NCI-H446 (cell line): ENCODE measurements at regions not wholly inside any gene's neighbourhood (a gene's known extent, or its start where the extent isn't known, plus 50 kb on each side); places are given as distances from the start of the nearest gene placed in this dataset.

Source experiments
- DNase-seq, 2 experiments: peaks; one replicate each; lab custom pipeline; 2025; lab: John Stamatoyannopoulos, UW

DNA sequence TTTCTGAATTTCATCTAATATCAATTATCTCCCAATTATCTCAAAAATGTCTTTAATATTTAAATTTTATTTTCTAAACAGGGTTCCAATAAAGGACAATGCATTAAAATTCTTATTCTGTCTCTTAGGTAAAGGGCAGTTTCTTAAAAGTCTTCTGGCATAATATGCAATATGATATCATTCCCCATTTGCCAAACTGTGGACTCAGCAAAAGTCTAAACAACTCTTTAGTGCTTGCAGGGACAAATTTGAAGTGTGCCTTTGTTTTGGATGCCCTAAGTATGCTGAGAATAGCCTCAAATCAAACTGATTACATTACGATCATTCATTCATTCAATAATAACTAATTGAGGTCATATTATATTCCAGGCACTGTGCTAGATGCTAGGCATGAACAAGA lies 281.0 kb upstream of the KIRREL3 start:
- no peak for DNase-seq

- no peak for DNase-seq
Measured at GRCh38 chr11:127275774-127276173, 275.2 kb upstream of the KIRREL3 start.

DNA sequence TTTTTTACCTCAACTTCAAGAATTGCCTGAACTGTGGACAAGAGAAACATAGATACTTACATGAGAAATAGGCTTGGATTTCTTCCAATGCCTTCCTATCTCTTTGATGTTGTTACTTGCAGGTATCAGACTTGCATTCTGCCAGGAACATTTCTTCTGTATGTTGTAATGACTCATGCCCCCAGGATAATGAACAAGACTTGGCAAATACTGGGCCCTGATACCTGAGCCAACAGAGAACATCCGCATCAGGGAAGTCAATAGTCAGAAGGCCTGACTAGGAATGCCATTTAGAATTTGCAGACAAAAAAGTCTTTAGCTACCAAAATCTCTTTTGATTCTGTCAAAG lies 273.7 kb upstream of the KIRREL3 start:
- no peak for DNase-seq

- DNase-seq, result no peak
Measured at GRCh38 chr11:127273593-127274327, 273.2 kb upstream of the KIRREL3 start.

GRCh38 chr11:127270851-127271250 lies 270.3 kb upstream of the KIRREL3 start:
- no peak for DNase-seq

GRCh38 chr11:127269911-127270310 lies 269.3 kb upstream of the KIRREL3 start:
- no peak for DNase-seq

- no peak for DNase-seq
Measured at GRCh38 chr11:127268932-127269331, 268.4 kb upstream of the KIRREL3 start.

DNA sequence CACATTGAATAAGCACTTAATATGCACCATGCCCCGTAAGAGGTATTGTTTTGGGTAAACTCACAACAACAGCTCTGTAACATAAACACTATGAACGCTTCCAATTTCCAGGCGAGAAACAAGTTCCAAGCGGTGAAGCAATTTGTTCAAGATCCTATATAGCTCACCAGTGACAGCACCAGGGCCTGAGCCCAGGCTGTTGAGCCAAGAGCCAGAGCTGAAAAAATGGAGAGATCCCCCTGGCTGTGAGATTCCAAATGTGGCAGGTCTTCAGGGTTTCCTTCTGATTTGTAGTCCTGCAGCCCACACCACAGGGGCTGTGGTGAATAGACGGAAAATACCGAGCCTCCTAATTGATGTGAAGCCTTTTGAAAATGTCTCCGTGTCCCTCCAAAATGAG lies 268.0 kb upstream of the KIRREL3 start:
- no peak for DNase-seq

DNA sequence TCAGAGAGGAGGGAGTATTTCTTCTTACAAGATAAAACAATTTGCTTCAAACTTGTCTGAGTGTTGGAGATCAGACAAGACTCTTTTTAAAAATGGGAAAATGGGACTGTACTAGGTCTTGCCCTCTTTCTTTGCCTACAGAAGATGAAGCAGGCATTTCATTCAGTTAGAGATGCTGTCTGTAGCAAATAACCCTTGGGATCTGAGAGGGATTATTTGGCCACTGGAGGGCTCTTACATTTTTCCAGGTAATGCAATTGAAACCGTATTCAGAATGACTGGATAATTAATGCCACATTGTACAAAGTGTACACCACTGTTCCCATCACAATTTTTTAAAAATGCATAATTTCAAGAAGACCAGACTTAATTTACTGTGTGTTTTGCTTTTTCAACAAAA lies 258.5 kb upstream of the KIRREL3 start:
- no peak for DNase-seq

GRCh38 chr11:127255209-127255608 lies 254.6 kb upstream of the KIRREL3 start:
- DNase-seq, result no peak

DNA sequence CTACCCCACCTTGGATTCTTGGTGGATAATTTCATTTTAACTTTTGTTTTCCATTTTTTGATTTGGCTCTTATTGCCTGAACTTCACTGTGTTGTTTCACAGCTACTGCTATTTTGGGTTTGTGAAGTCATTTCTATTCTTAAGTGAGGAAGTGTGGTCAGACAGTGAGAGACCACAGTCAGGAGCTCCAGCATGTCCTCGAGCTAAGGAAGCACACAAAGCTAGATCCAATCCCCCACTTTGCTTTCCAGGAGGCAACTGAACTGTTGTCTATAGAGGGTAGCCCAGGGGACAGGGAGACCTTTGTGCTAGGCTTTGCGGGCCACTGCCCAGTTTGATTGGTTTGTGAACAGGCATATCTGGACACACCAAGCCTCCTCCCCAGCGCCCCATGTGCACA lies 251.8 kb upstream of the KIRREL3 start:
- no peak for DNase-seq

DNA sequence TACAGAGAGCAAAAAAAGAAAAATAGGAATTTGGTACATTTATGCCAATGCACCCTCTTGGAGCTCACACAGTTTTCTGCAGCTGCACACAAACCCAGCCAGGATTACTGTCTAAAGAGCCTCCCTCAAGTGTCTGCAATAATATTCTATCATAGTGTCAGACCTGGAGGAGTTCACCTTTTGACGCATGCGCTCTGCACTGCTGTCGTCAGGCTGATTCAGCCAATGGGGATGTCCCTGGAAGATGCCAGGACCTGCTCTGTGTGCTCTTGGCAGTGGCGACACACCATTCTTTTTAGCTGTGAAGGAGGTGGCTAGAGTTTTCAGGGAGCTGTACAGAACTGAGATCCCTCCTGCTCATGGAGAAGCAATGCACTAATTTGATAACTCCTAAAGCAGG lies 249.0 kb upstream of the KIRREL3 start:
- no peak for DNase-seq

DNA sequence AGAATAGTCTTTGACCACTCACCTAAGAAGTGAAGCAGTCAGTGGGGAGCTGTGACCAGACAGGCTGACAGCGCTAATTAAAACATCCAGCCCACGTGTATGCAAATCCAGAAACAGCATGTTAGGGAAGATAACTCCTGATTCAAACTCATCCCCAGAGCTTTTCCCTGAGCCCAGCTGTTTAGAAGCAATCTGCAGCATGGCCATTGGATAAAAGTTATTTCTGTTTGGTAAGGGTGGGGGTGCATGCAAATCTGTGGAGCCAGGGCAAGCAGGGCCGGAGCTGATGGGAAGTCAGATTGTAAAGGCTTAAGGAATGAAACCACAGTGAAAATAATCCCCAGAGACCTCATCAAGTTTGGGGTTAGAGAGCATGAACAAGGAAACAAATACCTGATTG lies 247.9 kb upstream of the KIRREL3 start:
- no peak for DNase-seq

GRCh38 chr11:127247261-127247851 lies 246.8 kb upstream of the KIRREL3 start:
- DNase-seq, result no peak

DNA sequence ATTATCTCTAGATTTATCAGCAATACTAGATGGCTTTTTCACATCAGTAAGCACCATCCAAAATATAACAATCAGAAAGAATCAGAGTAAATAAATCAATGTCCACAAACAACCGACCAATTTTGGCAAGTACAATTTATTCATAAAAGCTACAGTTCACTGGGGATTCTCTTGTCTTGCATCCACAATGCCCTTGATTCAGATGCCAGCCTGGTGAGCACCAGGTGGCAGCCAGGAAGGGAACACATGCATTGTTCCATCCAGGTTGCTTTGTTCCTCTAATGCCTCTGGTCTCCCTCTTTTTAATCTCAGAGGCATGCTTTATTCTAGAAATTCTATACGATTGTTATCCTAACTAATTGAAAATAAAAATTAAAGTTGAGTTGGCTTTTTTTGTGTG lies 242.1 kb upstream of the KIRREL3 start:
- DNase-seq, result no peak

DNA sequence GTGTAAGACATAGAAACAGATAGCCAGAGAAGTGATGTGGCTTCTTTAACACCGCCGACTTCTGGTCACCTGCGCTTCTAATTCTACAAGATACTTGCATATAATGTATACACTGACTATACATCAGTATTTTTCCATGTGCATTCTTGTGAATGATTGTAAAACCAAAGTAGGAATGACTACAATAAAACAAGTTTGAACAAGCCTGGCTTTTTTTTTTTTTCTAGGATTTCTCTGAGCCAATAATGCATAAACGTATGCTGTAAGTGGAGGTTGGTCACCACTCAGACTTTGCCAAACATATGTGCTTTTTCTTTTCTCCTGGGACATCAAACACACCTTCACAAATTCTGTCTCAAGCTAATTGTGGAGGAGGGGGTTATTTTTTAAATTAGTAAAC lies 237.8 kb upstream of the KIRREL3 start:
- no peak for DNase-seq

DNA sequence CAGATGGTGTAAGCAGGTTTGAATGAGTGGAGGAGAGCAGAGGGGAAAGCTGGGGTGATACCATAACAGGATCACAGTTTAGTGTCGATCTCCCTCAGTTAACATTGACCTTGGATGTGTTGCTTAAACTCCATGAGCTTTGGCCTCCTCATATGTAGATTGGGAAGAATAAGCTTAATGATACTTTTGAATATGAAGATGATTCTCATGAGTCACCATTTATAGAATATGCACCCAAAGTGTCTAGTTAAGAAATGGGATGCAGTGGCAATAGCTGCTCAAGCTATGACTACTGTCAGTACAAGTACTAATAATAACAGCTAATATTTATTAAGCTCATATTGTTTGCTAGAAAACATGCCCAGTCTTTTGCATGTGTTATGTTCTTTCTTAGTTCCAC lies 236.2 kb upstream of the KIRREL3 start:
- no peak for DNase-seq

- no peak for DNase-seq
Measured at GRCh38 chr11:127233998-127234397, 233.4 kb upstream of the KIRREL3 start.

- no peak for DNase-seq
Measured at GRCh38 chr11:127230392-127230791, 229.8 kb upstream of the KIRREL3 start.

- no peak for DNase-seq
Measured at GRCh38 chr11:127226949-127227348, 226.4 kb upstream of the KIRREL3 start.

- no peak for DNase-seq
Measured at GRCh38 chr11:127226380-127226779, 225.8 kb upstream of the KIRREL3 start.

DNA sequence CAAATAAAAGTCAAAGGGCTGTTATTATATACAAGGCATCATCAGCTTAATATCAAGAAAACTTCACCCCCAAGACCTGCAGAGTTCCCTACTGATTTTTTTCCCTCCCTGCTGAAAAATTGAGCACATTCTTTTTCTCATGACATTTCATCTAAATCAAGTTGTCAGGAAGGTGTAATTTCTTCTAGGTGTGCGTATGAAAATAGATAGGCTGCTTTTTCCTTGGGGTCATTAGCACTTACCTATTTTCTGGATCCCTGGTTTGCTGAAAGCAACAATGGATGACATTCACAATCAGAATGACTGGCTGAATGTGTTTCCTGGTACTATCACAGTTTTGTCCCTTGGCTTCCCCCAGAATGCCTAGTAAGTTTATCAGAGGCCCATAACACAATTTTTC lies 225.0 kb upstream of the KIRREL3 start:
- DNase-seq, result no peak

DNA sequence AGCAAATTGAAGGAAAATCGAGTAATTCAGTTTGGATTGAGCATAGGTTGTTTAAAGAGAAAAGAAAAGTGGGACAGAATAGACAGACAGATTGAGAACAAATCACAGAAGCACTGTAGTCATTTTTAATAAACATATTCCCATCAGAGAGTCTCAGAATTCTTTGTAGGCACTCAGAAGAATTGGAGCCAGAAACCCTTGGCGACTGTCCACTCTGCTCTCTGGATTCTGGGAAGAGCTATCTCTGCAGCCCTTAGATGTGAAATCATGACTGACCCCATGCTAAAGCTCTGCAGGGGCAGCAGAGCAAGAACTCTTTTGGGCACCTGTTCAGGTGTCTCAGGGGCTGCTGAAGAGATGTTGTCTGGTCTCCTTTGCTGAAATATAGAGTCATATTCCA lies 223.7 kb upstream of the KIRREL3 start:
- DNase-seq, result no peak

- no peak for DNase-seq
Measured at GRCh38 chr11:127223633-127224032, 223.1 kb upstream of the KIRREL3 start.
